ENCODE measurements at regions not wholly inside any gene's neighbourhood (a gene's known extent, or its start where the extent isn't known, plus 50 kb on each side); places are given as distances from the start of the nearest gene placed in this dataset.

- TF ChIP-seq, protein P1, sequence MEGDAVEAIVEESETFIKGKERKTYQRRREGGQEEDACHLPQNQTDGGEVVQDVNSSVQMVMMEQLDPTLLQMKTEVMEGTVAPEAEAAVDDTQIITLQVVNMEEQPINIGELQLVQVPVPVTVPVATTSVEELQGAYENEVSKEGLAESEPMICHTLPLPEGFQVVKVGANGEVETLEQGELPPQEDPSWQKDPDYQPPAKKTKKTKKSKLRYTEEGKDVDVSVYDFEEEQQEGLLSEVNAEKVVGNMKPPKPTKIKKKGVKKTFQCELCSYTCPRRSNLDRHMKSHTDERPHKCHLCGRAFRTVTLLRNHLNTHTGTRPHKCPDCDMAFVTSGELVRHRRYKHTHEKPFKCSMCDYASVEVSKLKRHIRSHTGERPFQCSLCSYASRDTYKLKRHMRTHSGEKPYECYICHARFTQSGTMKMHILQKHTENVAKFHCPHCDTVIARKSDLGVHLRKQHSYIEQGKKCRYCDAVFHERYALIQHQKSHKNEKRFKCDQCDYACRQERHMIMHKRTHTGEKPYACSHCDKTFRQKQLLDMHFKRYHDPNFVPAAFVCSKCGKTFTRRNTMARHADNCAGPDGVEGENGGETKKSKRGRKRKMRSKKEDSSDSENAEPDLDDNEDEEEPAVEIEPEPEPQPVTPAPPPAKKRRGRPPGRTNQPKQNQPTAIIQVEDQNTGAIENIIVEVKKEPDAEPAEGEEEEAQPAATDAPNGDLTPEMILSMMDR (IDR thresholded peaks at IDR 0.05), result no peak
- TF ChIP-seq POLR2A (IDR thresholded peaks at IDR 0.05) (no peak), POLR2AphosphoS5 (IDR thresholded peaks at IDR 0.05) (no peak)
Measured at GRCh38 chr21:15182731-15183130, 117.9 kb upstream of the NRIP1 start.

All from prostate gland (tissue), 2 donors.